A673 (cell line): ENCODE measurements at regions not wholly inside any gene's neighbourhood (a gene's known extent, or its start where the extent isn't known, plus 50 kb on each side); places are given as distances from the start of the nearest gene placed in this dataset.

ENCODE experiments used
- BruUV-seq: library from RNA; stranded (reverse); fragments of 400-500 nt; replicated peaks from 2 replicates; lab custom pipeline; 2021; lab: Mats Ljungman, UMichigan
- CTCF ChIA-PET: fragments of 300-600 bp; sonication (Branson Sonifier 250); formaldehyde crosslinking; loops from one replicate; lab custom pipeline; 2022; ENCODE audit warnings: antibody characterized with exemption; lab: Charles Lee
- POLR2A ChIA-PET: fragments of 300-600 bp; sonication (Branson Sonifier 250); formaldehyde crosslinking; loops from one replicate; lab custom pipeline; 2022; ENCODE audit warnings: antibody characterized with exemption; ENCODE audit not compliant: low non-redundant PET; lab: Charles Lee
- DNase-seq: peaks from one replicate; pipeline ENCODE4 v3.0.0-alpha.2; 2015; ENCODE audit warnings: low spot score
- H3K27ac ChIP-seq: fragments of 200-600 bp; sonication (generic); 2 replicates; pipeline ENCODE4 v1.5.1; 2016; ENCODE audit warnings: mixed run types, low read depth, mild to moderate bottlenecking, mixed read lengths, antibody characterized with exemption, low read length; ENCODE audit not compliant: poor library complexity, severe bottlenecking
- H3K27me3 ChIP-seq: fragments of 200-600 bp; sonication (generic); replicated peaks from 2 replicates; pipeline ENCODE4 v1.6.1; 2017; ENCODE audit warnings: mixed run types, low read depth, mild to moderate bottlenecking, mixed read lengths, antibody characterized with exemption, low read length; ENCODE audit not compliant: insufficient read depth, poor library complexity
- H3K36me3 ChIP-seq: fragments of 200-600 bp; sonication (generic); 2 replicates; pipeline ENCODE4 v1.6.1; 2016; ENCODE audit warnings: mixed run types, mild to moderate bottlenecking, mixed read lengths, antibody characterized with exemption, low read length; ENCODE audit not compliant: insufficient read depth, poor library complexity, severe bottlenecking
- H3K4me1 ChIP-seq: fragments of 200-600 bp; sonication (generic); 2 replicates; pipeline ENCODE4 v1.6.1; 2017; ENCODE audit warnings: mixed run types, mild to moderate bottlenecking, mixed read lengths, antibody characterized with exemption, low read length; ENCODE audit not compliant: insufficient read depth, poor library complexity, severe bottlenecking
- H3K4me3 ChIP-seq: fragments of 200-600 bp; sonication (generic); 2 replicates; pipeline ENCODE4 v1.5.1; 2016; ENCODE audit warnings: low read depth, mixed run types, mild to moderate bottlenecking, mixed read lengths, low read length; ENCODE audit not compliant: poor library complexity, severe bottlenecking
- H3K9me3 ChIP-seq: fragments of 200-600 bp; sonication (generic); 2 replicates; pipeline ENCODE4 v1.6.1; 2016; ENCODE audit warnings: mixed run types, low read depth, mild to moderate bottlenecking, mixed read lengths, antibody characterized with exemption, low read length; ENCODE audit not compliant: poor library complexity, severe bottlenecking
- EZH2 ChIP-seq: fragments of 200-600 bp; sonication (generic); IDR thresholded peaks from 2 replicates; pipeline ENCODE4 v1.6.1; 2017; ENCODE audit warnings: borderline replicate concordance, low read depth, mild to moderate bottlenecking, mixed read lengths, antibody characterized with exemption, low read length; ENCODE audit not compliant: poor library complexity, severe bottlenecking
- intact Hi-C: fragments of 100-400 bp; cut with micrococcal nuclease; formaldehyde crosslinking; loops from one replicate; pipeline ENCODE4 v1.10.0; 2022; ENCODE audit not compliant: unreplicated experiment
- TF ChIP-seq, protein P1 (sequence below): fragments of 300-800, 200-600 bp; sonication (generic); conservative IDR thresholded peaks from 2 replicates; pipeline ENCODE4 v1.5.1; 2017; ENCODE audit warnings: low read depth, mild to moderate bottlenecking, antibody characterized with exemption, low read length, moderate library complexity, mixed read lengths

- POLR2A ChIA-PET: no interaction called here
These were observed 490.9 kb upstream of the TBX3 start for GRCh38 chr12:115174920-115175319.

GRCh38 chr12:115172521-115172920, 488.5 kb upstream of the TBX3 start:
- POLR2A ChIA-PET: no interaction called here
- no peak for DNase-seq
- no peak overlapping the region for H3K27ac ChIP-seq

More at GRCh38 chr12:115174920-115175319, 490.9 kb upstream of the TBX3 start:
- TF ChIP-seq EZH2: no peak
- no TSS peak for BruUV-seq
- Histone ChIP-seq H3K27me3 (no peaks in the 10 kb centered on the region), H3K36me3 (no peaks in the 10 kb centered on the region), H3K4me1 (no peaks in the 10 kb centered on the region), H3K4me3 (no peak overlapping the region), H3K27ac (no peak overlapping the region), H3K9me3 (no peaks in the 10 kb centered on the region)
- DNase-seq: no peak
- intact Hi-C loops: no loop called here
- CTCF ChIA-PET: no interaction called here

GRCh38 chr12:115169981-115170380, 486.0 kb upstream of the TBX3 start:
- ChIA-PET POLR2A (no interaction called here), CTCF (no interaction called here)
- no peaks in the 10 kb centered on the region for H3K27me3 ChIP-seq
- TF ChIP-seq, protein P1, sequence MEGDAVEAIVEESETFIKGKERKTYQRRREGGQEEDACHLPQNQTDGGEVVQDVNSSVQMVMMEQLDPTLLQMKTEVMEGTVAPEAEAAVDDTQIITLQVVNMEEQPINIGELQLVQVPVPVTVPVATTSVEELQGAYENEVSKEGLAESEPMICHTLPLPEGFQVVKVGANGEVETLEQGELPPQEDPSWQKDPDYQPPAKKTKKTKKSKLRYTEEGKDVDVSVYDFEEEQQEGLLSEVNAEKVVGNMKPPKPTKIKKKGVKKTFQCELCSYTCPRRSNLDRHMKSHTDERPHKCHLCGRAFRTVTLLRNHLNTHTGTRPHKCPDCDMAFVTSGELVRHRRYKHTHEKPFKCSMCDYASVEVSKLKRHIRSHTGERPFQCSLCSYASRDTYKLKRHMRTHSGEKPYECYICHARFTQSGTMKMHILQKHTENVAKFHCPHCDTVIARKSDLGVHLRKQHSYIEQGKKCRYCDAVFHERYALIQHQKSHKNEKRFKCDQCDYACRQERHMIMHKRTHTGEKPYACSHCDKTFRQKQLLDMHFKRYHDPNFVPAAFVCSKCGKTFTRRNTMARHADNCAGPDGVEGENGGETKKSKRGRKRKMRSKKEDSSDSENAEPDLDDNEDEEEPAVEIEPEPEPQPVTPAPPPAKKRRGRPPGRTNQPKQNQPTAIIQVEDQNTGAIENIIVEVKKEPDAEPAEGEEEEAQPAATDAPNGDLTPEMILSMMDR: no peak
- no peak for TF ChIP-seq EZH2
- no peak overlapping the region for H3K27ac ChIP-seq
- DNase-seq: no peak
- H3K9me3 ChIP-seq: no peaks in the 10 kb centered on the region
- no peak overlapping the region for H3K4me3 ChIP-seq
- intact Hi-C loops: no loop called here
- H3K4me1 ChIP-seq: no peaks in the 10 kb centered on the region
- BruUV-seq: no TSS peak
- H3K36me3 ChIP-seq: no peaks in the 10 kb centered on the region

More at GRCh38 chr12:115172521-115172920, 488.5 kb upstream of the TBX3 start:
- no peaks in the 10 kb centered on the region for H3K9me3 ChIP-seq
- BruUV-seq: no TSS peak
- TF ChIP-seq EZH2: no peak
- TF ChIP-seq, protein P1: no peak
- H3K27me3 ChIP-seq: no peaks in the 10 kb centered on the region
- intact Hi-C loops: no loop called here
- no peaks in the 10 kb centered on the region for H3K4me1 ChIP-seq
- CTCF ChIA-PET: no interaction called here
- H3K36me3 ChIP-seq: no peaks in the 10 kb centered on the region
- H3K4me3 ChIP-seq: no peak overlapping the region

GRCh38 chr12:115166698-115167315, 482.8 kb upstream of the TBX3 start:
- Histone ChIP-seq H3K4me1 (no peaks in the 10 kb centered on the region), H3K4me3 (no peak overlapping the region), H3K36me3 (no peaks in the 10 kb centered on the region), H3K9me3 (no peaks in the 10 kb centered on the region), H3K27me3 (no peaks in the 10 kb centered on the region), H3K27ac (no peak overlapping the region)
- ChIA-PET CTCF (no interaction called here), POLR2A (no interaction called here)
- DNase-seq: no peak
- no TSS peak for BruUV-seq
- intact Hi-C loops: no loop called here
- no peak for TF ChIP-seq EZH2
- TF ChIP-seq, protein P1: no peak
